ENCODE measurements at regions not wholly inside any gene's neighbourhood (a gene's known extent, or its start where the extent isn't known, plus 50 kb on each side); places are given as distances from the start of the nearest gene placed in this dataset.

DNA sequence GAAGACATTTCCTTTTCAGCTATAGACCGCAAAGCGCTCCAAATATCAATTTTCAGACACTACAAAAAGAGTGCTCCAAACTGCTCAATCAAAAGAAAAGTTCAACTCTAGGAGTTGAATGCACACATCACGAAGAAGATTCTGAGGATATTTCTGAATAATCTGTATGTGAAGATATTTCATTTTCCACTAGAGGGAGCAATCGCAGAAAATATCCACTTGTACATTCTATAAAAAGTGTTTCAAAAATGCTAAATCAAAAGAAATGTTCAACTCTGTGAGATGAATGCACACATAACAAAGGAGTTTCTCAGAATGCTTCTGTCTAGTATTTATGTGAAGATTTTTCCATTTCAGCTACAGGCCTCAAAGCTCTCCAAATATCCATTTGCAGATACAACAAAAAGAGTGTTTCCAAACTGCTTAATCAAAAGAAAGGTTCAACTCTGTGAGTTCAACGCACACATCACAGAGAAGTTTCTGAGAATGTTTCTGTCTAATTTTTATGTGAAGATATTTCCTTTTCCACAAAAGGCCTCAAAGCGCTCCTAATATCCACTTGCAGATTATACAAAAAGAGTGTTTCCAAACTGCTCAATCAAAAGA lies 643.8 kb upstream of the ALG10B start:
- TF ChIP-seq, protein P1, sequence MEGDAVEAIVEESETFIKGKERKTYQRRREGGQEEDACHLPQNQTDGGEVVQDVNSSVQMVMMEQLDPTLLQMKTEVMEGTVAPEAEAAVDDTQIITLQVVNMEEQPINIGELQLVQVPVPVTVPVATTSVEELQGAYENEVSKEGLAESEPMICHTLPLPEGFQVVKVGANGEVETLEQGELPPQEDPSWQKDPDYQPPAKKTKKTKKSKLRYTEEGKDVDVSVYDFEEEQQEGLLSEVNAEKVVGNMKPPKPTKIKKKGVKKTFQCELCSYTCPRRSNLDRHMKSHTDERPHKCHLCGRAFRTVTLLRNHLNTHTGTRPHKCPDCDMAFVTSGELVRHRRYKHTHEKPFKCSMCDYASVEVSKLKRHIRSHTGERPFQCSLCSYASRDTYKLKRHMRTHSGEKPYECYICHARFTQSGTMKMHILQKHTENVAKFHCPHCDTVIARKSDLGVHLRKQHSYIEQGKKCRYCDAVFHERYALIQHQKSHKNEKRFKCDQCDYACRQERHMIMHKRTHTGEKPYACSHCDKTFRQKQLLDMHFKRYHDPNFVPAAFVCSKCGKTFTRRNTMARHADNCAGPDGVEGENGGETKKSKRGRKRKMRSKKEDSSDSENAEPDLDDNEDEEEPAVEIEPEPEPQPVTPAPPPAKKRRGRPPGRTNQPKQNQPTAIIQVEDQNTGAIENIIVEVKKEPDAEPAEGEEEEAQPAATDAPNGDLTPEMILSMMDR (IDR thresholded peaks at IDR 0.05), result peak; percentile 55
- TF ChIP-seq MEF2A (IDR thresholded peaks at IDR 0.05; ENCODE audit: borderline replicate concordance, low read depth) (no peak), POLR2AphosphoS5 (IDR thresholded peaks at IDR 0.05; ENCODE audit: low read depth, low read length) (no peak), FOXM1 (IDR thresholded peaks at IDR 0.05; ENCODE audit: low read depth) (no peak), TAF1 (IDR thresholded peaks at IDR 0.05; ENCODE audit: borderline replicate concordance, low read depth, low read length) (no peak), GABPA (IDR thresholded peaks at IDR 0.05; ENCODE audit: low read depth) (no peak), SMC3 (IDR thresholded peaks at IDR 0.05; ENCODE audit: low read depth, low read length) (no peak), JUND (IDR thresholded peaks at IDR 0.05) (no peak), YY1 (IDR thresholded peaks at IDR 0.05; ENCODE audit: low read depth) (no peak), TEAD4 (IDR thresholded peaks at IDR 0.05; ENCODE audit: borderline replicate concordance, insufficient read depth) (no peak), FOXJ3 (CRISPR knock-in tag; IDR thresholded peaks at IDR 0.05) (no peak), NRF1 (IDR thresholded peaks at IDR 0.05; ENCODE audit: low read depth, low read length) (no peak)
- TF ChIP-seq, protein P2, sequence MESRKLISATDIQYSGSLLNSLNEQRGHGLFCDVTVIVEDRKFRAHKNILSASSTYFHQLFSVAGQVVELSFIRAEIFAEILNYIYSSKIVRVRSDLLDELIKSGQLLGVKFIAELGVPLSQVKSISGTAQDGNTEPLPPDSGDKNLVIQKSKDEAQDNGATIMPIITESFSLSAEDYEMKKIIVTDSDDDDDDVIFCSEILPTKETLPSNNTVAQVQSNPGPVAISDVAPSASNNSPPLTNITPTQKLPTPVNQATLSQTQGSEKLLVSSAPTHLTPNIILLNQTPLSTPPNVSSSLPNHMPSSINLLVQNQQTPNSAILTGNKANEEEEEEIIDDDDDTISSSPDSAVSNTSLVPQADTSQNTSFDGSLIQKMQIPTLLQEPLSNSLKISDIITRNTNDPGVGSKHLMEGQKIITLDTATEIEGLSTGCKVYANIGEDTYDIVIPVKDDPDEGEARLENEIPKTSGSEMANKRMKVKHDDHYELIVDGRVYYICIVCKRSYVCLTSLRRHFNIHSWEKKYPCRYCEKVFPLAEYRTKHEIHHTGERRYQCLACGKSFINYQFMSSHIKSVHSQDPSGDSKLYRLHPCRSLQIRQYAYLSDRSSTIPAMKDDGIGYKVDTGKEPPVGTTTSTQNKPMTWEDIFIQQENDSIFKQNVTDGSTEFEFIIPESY (IDR thresholded peaks at IDR 0.05; ENCODE audit: borderline replicate concordance, low read depth), result no peak
- TF ChIP-seq, protein P3, sequence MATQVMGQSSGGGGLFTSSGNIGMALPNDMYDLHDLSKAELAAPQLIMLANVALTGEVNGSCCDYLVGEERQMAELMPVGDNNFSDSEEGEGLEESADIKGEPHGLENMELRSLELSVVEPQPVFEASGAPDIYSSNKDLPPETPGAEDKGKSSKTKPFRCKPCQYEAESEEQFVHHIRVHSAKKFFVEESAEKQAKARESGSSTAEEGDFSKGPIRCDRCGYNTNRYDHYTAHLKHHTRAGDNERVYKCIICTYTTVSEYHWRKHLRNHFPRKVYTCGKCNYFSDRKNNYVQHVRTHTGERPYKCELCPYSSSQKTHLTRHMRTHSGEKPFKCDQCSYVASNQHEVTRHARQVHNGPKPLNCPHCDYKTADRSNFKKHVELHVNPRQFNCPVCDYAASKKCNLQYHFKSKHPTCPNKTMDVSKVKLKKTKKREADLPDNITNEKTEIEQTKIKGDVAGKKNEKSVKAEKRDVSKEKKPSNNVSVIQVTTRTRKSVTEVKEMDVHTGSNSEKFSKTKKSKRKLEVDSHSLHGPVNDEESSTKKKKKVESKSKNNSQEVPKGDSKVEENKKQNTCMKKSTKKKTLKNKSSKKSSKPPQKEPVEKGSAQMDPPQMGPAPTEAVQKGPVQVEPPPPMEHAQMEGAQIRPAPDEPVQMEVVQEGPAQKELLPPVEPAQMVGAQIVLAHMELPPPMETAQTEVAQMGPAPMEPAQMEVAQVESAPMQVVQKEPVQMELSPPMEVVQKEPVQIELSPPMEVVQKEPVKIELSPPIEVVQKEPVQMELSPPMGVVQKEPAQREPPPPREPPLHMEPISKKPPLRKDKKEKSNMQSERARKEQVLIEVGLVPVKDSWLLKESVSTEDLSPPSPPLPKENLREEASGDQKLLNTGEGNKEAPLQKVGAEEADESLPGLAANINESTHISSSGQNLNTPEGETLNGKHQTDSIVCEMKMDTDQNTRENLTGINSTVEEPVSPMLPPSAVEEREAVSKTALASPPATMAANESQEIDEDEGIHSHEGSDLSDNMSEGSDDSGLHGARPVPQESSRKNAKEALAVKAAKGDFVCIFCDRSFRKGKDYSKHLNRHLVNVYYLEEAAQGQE (IDR thresholded peaks at IDR 0.05; ENCODE audit: low read depth, low read length), result no peak

All from SK-N-SH (cell line).